H9 (cell line): ENCODE measurements at regions not wholly inside any gene's neighbourhood (a gene's known extent, or its start where the extent isn't known, plus 50 kb on each side); places are given as distances from the start of the nearest gene placed in this dataset.

Experiments
- DNase-seq: peaks from one replicate; pipeline ENCODE4 v3.0.0-alpha.2; 2017
- H2AFZ ChIP-seq: one replicate; pipeline ENCODE4 v1.6.1; 2013; ENCODE audit warnings: mild to moderate bottlenecking, low read length, control low read depth, moderate library complexity
- H2AK5ac ChIP-seq: 2 replicates; pipeline ENCODE4 v1.6.1; 2013; ENCODE audit warnings: low read length, control low read depth, mixed read lengths; ENCODE audit not compliant: insufficient read length
- H2BK120ac ChIP-seq: one replicate; pipeline ENCODE4 v1.6.1; 2013; ENCODE audit warnings: low read depth, mild to moderate bottlenecking, low read length, control low read depth, inconsistent platforms; ENCODE audit not compliant: poor library complexity, severe bottlenecking
- H2BK12ac ChIP-seq: 2 replicates; pipeline ENCODE4 v1.6.1; 2013; ENCODE audit warnings: low read length, control low read depth, mixed read lengths, low read depth; ENCODE audit not compliant: insufficient read length
- H2BK15ac ChIP-seq: 2 replicates; pipeline ENCODE4 v1.6.1; 2013; ENCODE audit warnings: low read depth, low read length, control low read depth
- H2BK20ac ChIP-seq: one replicate; pipeline ENCODE4 v1.6.1; 2013; ENCODE audit warnings: low read depth, mild to moderate bottlenecking, low read length, control low read depth, inconsistent platforms; ENCODE audit not compliant: poor library complexity, severe bottlenecking
- H2BK5ac ChIP-seq: 2 replicates; pipeline ENCODE4 v1.6.1; 2013; ENCODE audit warnings: low read length, control low read depth, mixed read lengths; ENCODE audit not compliant: insufficient read length
- H3K14ac ChIP-seq: 2 replicates; pipeline ENCODE4 v1.6.1; 2013; ENCODE audit warnings: low read length, control low read depth; ENCODE audit not compliant: insufficient read depth
- H3K18ac ChIP-seq: 2 replicates; pipeline ENCODE4 v1.6.1; 2013; ENCODE audit warnings: low read depth, mild to moderate bottlenecking, mixed read lengths, low read length, control low read depth; ENCODE audit not compliant: insufficient read length
- H3K23ac ChIP-seq: 2 replicates; pipeline ENCODE4 v1.6.1; 2013; ENCODE audit warnings: low read length, control low read depth, mixed read lengths, low read depth; ENCODE audit not compliant: insufficient read length
- H3K23me2 ChIP-seq: 2 replicates; pipeline ENCODE4 v1.6.1; 2013; ENCODE audit warnings: low read depth, mild to moderate bottlenecking, mixed read lengths, low read length, control low read depth; ENCODE audit not compliant: insufficient read length, poor library complexity, severe bottlenecking
- H3K27ac ChIP-seq: 2 replicates; pipeline ENCODE4 v1.5.1; 2013; ENCODE audit warnings: low read length, control low read depth, mixed read lengths, low read depth; ENCODE audit not compliant: insufficient read length
- H3K27me3 ChIP-seq: 2 replicates; pipeline ENCODE4 v1.6.1; 2013; ENCODE audit warnings: low read length, control low read depth, inconsistent platforms; ENCODE audit not compliant: insufficient read depth
- H3K4ac ChIP-seq: 2 replicates; pipeline ENCODE4 v1.6.1; 2013; ENCODE audit warnings: low read depth, mild to moderate bottlenecking, control low read depth, inconsistent platforms, low read length, moderate library complexity
- H3K4me1 ChIP-seq: 2 replicates; pipeline ENCODE4 v1.6.1; 2013; ENCODE audit warnings: low read length, control low read depth, inconsistent platforms; ENCODE audit not compliant: insufficient read depth
- H3K4me2 ChIP-seq: 2 replicates; pipeline ENCODE4 v1.6.1; 2013; ENCODE audit warnings: low read length, control low read depth, mixed read lengths; ENCODE audit not compliant: insufficient read length, insufficient read depth
- H3K56ac ChIP-seq: 2 replicates; pipeline ENCODE4 v1.6.1; 2013; ENCODE audit warnings: low read depth, mild to moderate bottlenecking, mixed read lengths, low read length, control low read depth; ENCODE audit not compliant: insufficient read length
- H3K79me1 ChIP-seq: 2 replicates; pipeline ENCODE4 v1.6.1; 2013; ENCODE audit warnings: low read depth, mild to moderate bottlenecking, moderate library complexity, low read length, control low read depth, inconsistent platforms; ENCODE audit not compliant: insufficient read depth, poor library complexity, severe bottlenecking
- H3K79me2 ChIP-seq: 2 replicates; pipeline ENCODE4 v1.6.1; 2013; ENCODE audit warnings: low read length, control low read depth, inconsistent platforms; ENCODE audit not compliant: insufficient read depth
- H3K9ac ChIP-seq: 2 replicates; pipeline ENCODE4 v1.6.1; 2013; ENCODE audit warnings: low read length, control low read depth, mixed read lengths; ENCODE audit not compliant: insufficient read length; ENCODE audit errors: extremely low read depth
- H3K9me3 ChIP-seq: one replicate; pipeline ENCODE4 v1.6.1; 2013; ENCODE audit warnings: low read depth, low read length, inconsistent platforms; ENCODE audit not compliant: control insufficient read depth
- H3T11ph ChIP-seq: one replicate; pipeline ENCODE4 v1.6.1; 2013; ENCODE audit warnings: mild to moderate bottlenecking, low read length, control low read depth, inconsistent platforms
- H4K20me1 ChIP-seq: one replicate; pipeline ENCODE4 v1.6.1; 2013; ENCODE audit not compliant: control insufficient read depth, insufficient read length, insufficient read depth
- H4K5ac ChIP-seq: 2 replicates; pipeline ENCODE4 v1.6.1; 2013; ENCODE audit warnings: low read depth, mild to moderate bottlenecking, mixed read lengths, low read length, control low read depth; ENCODE audit not compliant: insufficient read length
- H4K8ac ChIP-seq: replicated peaks from 2 replicates; pipeline ENCODE4 v1.6.1; 2013; ENCODE audit warnings: low read length, control low read depth, mixed read lengths, low read depth; ENCODE audit not compliant: insufficient read length
- H4K91ac ChIP-seq: 2 replicates; pipeline ENCODE4 v1.6.1; 2013; ENCODE audit warnings: low read depth, mild to moderate bottlenecking, moderate library complexity, mixed read lengths, low read length, control low read depth; ENCODE audit not compliant: insufficient read length
- H3K27ac Mint-ChIP-seq, 3 experiments: 2 replicates in 2 of 3; 3 replicates in 1 of 3; pipeline ENCODE4 v1.8.0; 2020 to 2021; ENCODE audit warnings: mixed read lengths in 3 of 3, mild to moderate bottlenecking in 1 of 3, moderate library complexity in 1 of 3
- H3K27me3 Mint-ChIP-seq: 2 replicates; pipeline ENCODE4 v1.8.0; 2021; ENCODE audit warnings: low read depth, mild to moderate bottlenecking, moderate library complexity, mixed read lengths
- H3K36me3 Mint-ChIP-seq, 3 experiments: 2 replicates in 2 of 3; 3 replicates in 1 of 3; pipeline ENCODE4 v1.8.0; 2020 to 2021; ENCODE audit warnings: low read depth in 3 of 3, mixed read lengths in 3 of 3; ENCODE audit not compliant: insufficient read depth in 1 of 3
- H3K4me1 Mint-ChIP-seq, 2 experiments: 2 replicates each; pipeline ENCODE4 v1.8.0; 2020; ENCODE audit warnings: mixed read lengths in 2 of 2
- H3K4me3 Mint-ChIP-seq, 2 experiments: 2 replicates in 1 of 2; 3 replicates in 1 of 2; pipeline ENCODE4 v1.8.0; 2020 to 2021; ENCODE audit warnings: mild to moderate bottlenecking in 2 of 2, mixed read lengths in 2 of 2, moderate library complexity in 1 of 2
- H3K9me3 Mint-ChIP-seq, 2 experiments: 2 replicates in 1 of 2; 3 replicates in 1 of 2; pipeline ENCODE4 v1.8.0; 2020; ENCODE audit warnings: mild to moderate bottlenecking in 2 of 2, mixed read lengths in 2 of 2, moderate library complexity in 1 of 2
- CTCF ChIP-seq: fragments of 200-600 bp; sonication (generic); conservative IDR thresholded peaks from 3 replicates; pipeline ENCODE4 v1.8.0; 2021; ENCODE audit warnings: antibody characterized with exemption, mild to moderate bottlenecking
- WGBS: extraction: QIAGEN DNeasy Blood & Tissue Kit; methylation state at CpG from one replicate; pipeline ENCODE4 v1.1.7; 2013; ENCODE audit warnings: missing lambda C conversion rate, low lambda C conversion rate, mixed read lengths; ENCODE audit not compliant: insufficient read length; ENCODE audit errors: extremely low coverage; 5-methylcytosine and 5-hydroxymethylcytosine counted together

- Mint-ChIP-seq H3K4me1 (peaks cover 11 to 12% of the 10 kb centered on the region in 2 experiments), H3K27ac (no peak overlapping the region), H3K4me3 (no peak overlapping the region), H3K36me3 (no peaks in the 10 kb centered on the region), H3K9me3 (no peaks in the 10 kb centered on the region), H3K27me3 (no peaks in the 10 kb centered on the region; the same call in 1 of the 2 replicates)
- Histone ChIP-seq H4K8ac (no peak overlapping the region), H3K4me1 (peaks cover 3% of the 10 kb centered on the region; the same call in 1 of the 2 replicates), H2AFZ (no peak overlapping the region), H2BK15ac (no peak overlapping the region), H3K79me2 (no peaks in the 10 kb centered on the region), H4K5ac (no peak overlapping the region), H2BK120ac (no peak overlapping the region), H3K14ac (no peak overlapping the region), H2BK20ac (no peak overlapping the region), H3K56ac (no peak overlapping the region), H3K27ac (no peak overlapping the region), H3K18ac (no peak overlapping the region), H2BK12ac (no peak overlapping the region), H3K27me3 (no peaks in the 10 kb centered on the region), H3K23me2 (no peaks in the 10 kb centered on the region), H4K91ac (no peak overlapping the region), H3K9me3 (no peaks in the 10 kb centered on the region), H2BK5ac (no peak overlapping the region), H3K79me1 (no peaks in the 10 kb centered on the region), H3K4ac (no peak overlapping the region), H3T11ph (no peak overlapping the region), H2AK5ac (no peak overlapping the region), H3K4me2 (no peak overlapping the region), H3K23ac (no peak overlapping the region), H4K20me1 (no peaks in the 10 kb centered on the region), H3K9ac (no peak overlapping the region)
- TF ChIP-seq CTCF, result no peak
- DNase-seq, result no peak
- no CpG with 5 or more reads among the region's 3 CpGs for WGBS
Observed at GRCh38 chr20:39600871-39601270, 638.7 kb downstream of the DHX35 start.
